Activated CD8-positive, alpha-beta memory T cell treated with anti-CD3 and anti-CD28 coated beads for 36 hours (primary cell): ENCODE measurements at regions not wholly inside any gene's neighbourhood (a gene's known extent, or its start where the extent isn't known, plus 50 kb on each side); places are given as distances from the start of the nearest gene placed in this dataset.

ENCODE experiments used
- CTCF ChIA-PET: fragments of 350-600 bp; sonication (Branson Sonifier 250); formaldehyde crosslinking; loops from one replicate; lab custom pipeline; 2021; ENCODE audit warnings: antibody characterized with exemption; lab: Charles Lee
- POLR2A ChIA-PET: fragments of 350-600 bp; sonication (Branson Sonifier 250); formaldehyde crosslinking; loops from one replicate; lab custom pipeline; 2021; ENCODE audit warnings: antibody characterized with exemption; lab: Charles Lee

GRCh38 chr16:76612497-76612896 is 335.3 kb downstream of the CNTNAP4 start:
- ChIA-PET CTCF (no interaction called here), POLR2A (no interaction called here)

GRCh38 chr16:76614269-76614668 is 337.1 kb downstream of the CNTNAP4 start:
- ChIA-PET CTCF (no interaction called here), POLR2A (no interaction called here)

- POLR2A ChIA-PET, result no interaction called here
- CTCF ChIA-PET, result no interaction called here
These were observed 345.7 kb downstream of the CNTNAP4 start for GRCh38 chr16:76622876-76623275.

DNA sequence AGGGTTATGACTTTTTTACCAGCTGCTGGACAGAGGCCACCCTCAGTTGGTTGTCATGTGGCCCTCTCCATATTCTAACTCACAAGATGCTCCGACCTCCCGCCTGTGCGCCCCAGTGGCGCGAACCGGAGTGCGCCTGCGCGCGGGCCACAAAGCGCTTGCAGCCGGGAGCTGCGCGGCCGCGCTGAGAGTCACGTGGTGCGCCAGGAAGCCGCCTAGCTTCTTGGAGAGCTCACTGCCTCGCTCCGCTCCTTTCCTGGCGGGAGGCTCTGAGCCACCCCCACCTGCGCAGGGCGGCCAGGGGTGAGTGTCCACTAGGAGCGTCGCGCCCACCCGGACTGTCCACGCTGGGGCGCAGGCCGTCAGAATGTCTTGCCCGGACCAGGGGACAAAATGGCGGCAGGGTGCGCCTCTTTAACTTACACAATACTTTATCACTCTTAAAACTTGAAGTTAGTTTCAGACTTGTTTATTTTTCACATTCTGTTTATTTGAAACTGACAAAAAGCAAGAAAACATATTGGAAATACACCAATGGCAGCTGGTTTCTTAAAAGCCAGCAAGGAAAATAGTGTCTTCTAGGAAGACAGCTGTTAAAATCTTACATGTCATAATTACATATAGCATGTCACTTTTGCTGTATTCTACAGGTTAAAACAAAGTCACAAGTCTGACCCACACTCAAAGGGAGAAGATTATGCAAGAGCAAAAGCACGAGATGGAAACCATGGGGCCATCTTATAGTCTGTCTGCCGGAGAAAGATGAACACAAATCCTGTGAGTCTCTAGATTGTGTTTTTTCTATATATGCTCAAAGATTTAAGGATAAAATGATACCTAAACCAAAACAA is 357.9 kb downstream of the CNTNAP4 start:
- ChIA-PET POLR2A (no interaction called here), CTCF (no interaction called here)

GRCh38 chr16:76639685-76640289 is 362.6 kb downstream of the CNTNAP4 start:
- CTCF ChIA-PET, result no interaction called here
- POLR2A ChIA-PET, result no interaction called here

DNA sequence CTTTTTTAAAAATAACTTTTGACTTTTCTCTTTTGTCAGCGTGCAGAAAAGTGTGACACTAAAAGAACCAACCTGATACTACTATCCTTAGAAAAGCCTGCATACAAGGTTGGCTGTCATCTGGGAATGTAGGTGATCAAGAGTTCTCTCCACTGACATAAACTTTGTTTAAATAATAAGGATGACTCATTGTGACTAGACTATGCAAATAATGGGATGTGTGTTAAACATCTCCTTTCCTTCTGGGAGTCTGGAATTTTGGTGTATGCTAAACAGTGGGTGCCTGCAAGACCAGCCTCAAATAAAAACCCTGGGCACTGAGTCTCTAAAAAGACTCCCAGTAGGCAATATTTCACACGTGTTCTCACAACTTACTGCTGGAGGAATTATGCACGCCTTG is 373.4 kb downstream of the CNTNAP4 start:
- ChIA-PET POLR2A (no interaction called here), CTCF (no interaction called here)

- ChIA-PET CTCF (interaction anchor here (0.6 kb wide), 1 partner anchor 472 kb away, joined by 3 read pairs; no protein-coding TSS in a partner anchor), POLR2A (no interaction called here)
These were observed 376.3 kb downstream of the CNTNAP4 start for GRCh38 chr16:76653390-76654026.

DNA sequence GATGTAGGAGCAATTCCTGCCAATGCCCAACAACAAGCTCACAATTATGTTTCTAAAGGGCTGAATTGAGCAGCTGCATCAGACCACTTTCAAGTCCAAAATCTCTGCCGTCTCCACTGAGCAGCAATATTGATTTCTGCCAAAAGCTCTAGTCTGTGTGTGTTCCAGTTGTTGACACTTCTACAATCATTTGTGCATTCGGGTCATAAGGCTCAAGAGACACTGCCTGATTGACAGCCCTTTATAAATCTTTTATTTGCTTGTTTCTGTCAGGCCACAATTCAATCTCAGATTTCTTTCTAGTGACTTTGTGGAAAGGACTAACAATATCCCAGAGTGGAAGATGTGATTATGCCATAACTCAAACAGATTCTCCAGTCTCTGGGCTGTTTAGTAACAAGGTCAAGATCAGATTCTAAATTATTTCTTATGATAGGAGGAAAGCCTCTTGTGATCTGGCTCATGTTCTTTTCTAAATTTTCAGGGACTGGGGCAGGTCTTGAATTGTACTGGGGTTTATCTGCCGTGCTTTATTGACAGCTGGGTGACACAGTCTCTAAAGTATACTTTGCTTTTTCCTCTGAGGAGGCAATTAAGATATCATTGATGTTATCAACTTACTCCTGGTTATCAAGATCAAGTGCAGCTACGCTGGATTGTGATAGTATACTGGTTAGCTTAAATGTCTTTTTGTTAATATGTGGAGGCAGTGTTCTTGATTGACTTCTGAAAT is 377.1 kb downstream of the CNTNAP4 start:
- ChIA-PET CTCF (interaction anchor here (0.6 kb wide), 1 partner anchor 471 kb away, joined by 3 read pairs; no protein-coding TSS in a partner anchor), POLR2A (no interaction called here)

DNA sequence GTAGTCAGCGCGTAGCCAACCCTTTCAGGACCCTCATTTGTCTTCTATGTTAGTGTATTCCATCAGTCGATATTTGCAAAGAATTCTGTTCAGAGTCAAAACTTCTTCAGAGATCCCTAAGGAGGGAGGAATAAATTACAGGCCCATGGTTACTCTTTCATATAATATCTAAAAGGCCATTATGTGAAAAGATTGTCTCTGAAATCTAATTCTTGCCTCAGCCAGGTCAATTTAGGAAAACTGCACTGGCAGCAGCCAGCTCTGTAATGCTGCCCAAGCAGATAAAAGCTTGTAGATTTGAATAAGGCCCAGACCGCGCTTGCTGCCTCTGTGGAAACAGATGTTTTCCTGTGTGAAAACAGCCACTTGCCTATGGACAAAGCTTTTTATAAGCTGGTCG is 379.8 kb downstream of the CNTNAP4 start:
- ChIA-PET POLR2A (no interaction called here), CTCF (no interaction called here)

DNA sequence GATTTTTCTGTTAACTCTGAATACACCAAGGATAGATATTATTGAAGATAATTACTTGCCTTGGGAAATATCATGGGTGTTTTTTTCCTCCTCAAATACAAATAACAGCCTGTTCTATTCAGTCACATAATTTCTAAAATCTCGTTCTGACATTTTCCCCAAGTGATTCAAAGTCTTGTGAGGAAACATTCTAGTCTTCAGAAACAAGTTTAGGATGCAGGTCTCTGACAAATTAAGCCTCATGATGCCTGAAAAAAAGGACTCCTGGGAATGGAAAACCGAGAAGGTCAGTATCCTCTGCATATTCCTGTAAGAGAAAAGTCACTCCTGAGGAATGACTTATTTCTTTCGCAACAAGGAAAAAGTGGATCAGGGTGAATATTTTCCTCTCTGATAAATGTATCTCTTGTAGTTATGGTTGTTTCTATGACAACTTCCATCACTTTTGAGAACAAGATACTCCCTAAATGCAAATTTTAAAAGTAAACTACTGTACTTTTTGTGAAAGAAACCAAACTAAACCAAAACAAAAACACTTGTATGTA is 384.6 kb downstream of the CNTNAP4 start:
- ChIA-PET POLR2A (no interaction called here), CTCF (no interaction called here)

- ChIA-PET POLR2A (no interaction called here), CTCF (no interaction called here)
These were observed 388.5 kb downstream of the CNTNAP4 start for GRCh38 chr16:76665571-76666275.

- CTCF ChIA-PET, result no interaction called here
- POLR2A ChIA-PET, result no interaction called here
These were observed 391.1 kb downstream of the CNTNAP4 start for GRCh38 chr16:76668207-76668725.

- POLR2A ChIA-PET, result no interaction called here
- CTCF ChIA-PET, result no interaction called here
These were observed 392.1 kb downstream of the CNTNAP4 start for GRCh38 chr16:76669288-76669687.

DNA sequence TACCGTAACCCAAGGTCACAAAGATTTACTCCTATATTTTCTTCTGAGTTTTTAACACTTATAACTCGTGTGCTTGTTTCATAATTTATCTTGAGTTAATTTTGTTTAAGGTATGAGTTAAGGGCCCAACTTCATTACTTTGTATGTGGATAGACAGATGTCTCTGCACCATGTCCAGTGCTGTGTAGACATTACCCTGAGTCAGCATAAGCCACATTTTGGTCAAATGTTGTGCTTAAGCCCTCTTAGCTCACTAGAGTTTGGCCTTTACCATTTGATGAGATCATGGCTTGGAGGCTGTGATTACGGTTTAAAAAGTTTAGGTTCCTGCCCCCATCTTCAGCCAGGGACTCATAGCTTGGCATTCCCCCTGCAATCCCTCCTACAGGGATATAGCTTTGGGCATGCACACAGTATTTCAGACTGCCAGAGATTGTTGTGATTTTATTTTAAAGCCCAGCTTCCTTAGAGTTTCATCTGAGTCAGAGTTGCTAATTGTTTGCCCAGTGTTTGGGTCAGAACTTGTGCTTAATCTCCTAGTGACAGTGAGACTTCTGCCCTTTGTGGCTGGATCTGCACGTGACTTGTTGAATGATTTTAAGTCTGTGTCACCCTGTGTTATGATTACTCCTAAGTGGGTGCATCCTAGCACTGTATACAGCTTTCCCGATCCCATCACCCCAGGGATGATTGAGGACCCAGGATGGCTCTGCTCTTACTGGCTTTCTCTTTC is 393.1 kb downstream of the CNTNAP4 start:
- ChIA-PET CTCF (no interaction called here), POLR2A (no interaction called here)

- CTCF ChIA-PET, result no interaction called here
- POLR2A ChIA-PET, result no interaction called here
These were observed 399.2 kb downstream of the CNTNAP4 start for GRCh38 chr16:76676356-76676755.

GRCh38 chr16:76681296-76681695 is 404.1 kb downstream of the CNTNAP4 start:
- CTCF ChIA-PET, result no interaction called here
- POLR2A ChIA-PET, result no interaction called here

- ChIA-PET CTCF (no interaction called here), POLR2A (no interaction called here)
These were observed 405.9 kb downstream of the CNTNAP4 start for GRCh38 chr16:76683051-76683450.

- ChIA-PET CTCF (no interaction called here), POLR2A (no interaction called here)
These were observed 419.7 kb downstream of the CNTNAP4 start for GRCh38 chr16:76696876-76697275.
